ENCODE measurements at regions not wholly inside any gene's neighbourhood (a gene's known extent, or its start where the extent isn't known, plus 50 kb on each side); places are given as distances from the start of the nearest gene placed in this dataset.

GRCh38 chr4:95979961-95980876, 140.3 kb downstream of the PDHA2 start:
- no peak for TF ChIP-seq CTCF (IDR thresholded peaks at IDR 0.05; ENCODE audit: insufficient read depth, low read depth, low read length, missing control alignments)
- no peak overlapping the region for H3K4me3 ChIP-seq (ENCODE audit: low read length)
- no peak for DNase-seq (ENCODE audit: low read depth)

- DNase-seq (ENCODE audit: low read depth) = no peak
- no peak for TF ChIP-seq CTCF (IDR thresholded peaks at IDR 0.05; ENCODE audit: insufficient read depth, low read depth, low read length, missing control alignments)
- no peak overlapping the region for H3K4me3 ChIP-seq (ENCODE audit: low read length)
Measured at GRCh38 chr4:95980877-95981360, 141.0 kb downstream of the PDHA2 start.

DNA sequence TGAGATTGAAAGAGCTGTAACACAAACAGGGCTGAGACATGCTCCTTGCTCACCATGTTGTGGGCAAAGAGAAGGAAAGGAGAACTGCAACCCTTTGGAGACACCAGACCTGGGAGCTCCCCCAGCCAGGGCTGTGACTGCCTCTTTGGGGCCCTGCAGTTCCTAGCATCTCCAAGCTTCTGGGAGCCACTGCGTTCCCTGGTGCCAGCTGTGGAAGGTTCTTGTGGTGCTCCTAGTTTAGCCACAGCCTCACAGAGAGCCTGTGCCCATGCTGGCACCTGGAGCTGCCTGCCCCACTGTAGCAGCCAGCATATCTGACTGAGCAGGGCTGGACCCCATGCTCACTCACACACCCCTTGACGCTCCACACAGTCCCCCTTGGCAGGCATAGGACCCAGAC, 141.7 kb downstream of the PDHA2 start:
- H3K4me3 ChIP-seq (ENCODE audit: low read length) = no peak overlapping the region
- DNase-seq (ENCODE audit: low read depth) = no peak
- TF ChIP-seq CTCF (IDR thresholded peaks at IDR 0.05; ENCODE audit: insufficient read depth, low read depth, low read length, missing control alignments) = no peak

DNA sequence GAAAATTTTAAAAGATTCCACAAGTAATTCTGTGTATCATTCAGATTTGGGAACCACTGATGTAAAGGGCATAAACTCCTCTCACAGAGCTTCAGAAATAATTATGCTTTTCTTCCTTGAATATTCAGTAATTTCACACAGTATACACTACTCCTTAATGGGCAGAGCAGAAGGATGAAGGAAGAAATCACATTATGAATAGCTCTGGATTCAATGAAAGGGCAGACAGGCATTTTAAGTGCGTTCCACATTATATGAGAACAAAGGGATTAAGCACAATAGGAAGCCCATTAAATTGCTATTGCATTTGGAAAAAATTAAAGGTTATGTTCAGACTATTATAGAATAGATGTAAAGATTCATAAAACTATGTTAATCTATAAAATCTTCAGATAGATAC, 142.6 kb downstream of the PDHA2 start:
- DNase-seq (ENCODE audit: low read depth) = no peak
- H3K4me3 ChIP-seq (ENCODE audit: low read length) = no peak overlapping the region
- TF ChIP-seq CTCF (IDR thresholded peaks at IDR 0.05; ENCODE audit: insufficient read depth, low read depth, low read length, missing control alignments) = no peak

- no peak for TF ChIP-seq CTCF (IDR thresholded peaks at IDR 0.05; ENCODE audit: insufficient read depth, low read depth, low read length, missing control alignments)
- no peak for DNase-seq (ENCODE audit: low read depth)
- no peak overlapping the region for H3K4me3 ChIP-seq (ENCODE audit: low read length)
Measured at GRCh38 chr4:95984081-95984480, 144.2 kb downstream of the PDHA2 start.

DNA sequence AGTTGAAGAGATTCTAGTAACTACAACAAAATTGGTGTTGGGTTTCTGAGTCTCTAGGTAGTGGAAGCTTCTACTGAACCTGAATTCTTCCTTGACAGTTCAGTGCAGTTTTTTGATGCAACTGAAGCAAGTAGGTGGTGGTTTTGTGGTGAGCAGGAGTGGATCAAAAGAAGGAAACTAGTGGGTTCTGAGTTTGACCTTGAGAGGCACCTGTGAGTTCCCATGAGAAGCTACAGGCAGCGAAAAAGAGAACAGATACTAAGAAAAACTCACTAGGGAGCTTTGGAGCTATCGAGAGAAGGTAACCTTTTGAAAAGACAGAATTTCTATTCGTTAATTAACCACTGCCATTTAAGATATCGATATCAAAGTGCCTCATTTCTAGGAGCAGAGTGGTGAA, 145.2 kb downstream of the PDHA2 start:
- no peak for DNase-seq (ENCODE audit: low read depth)
- no peak for TF ChIP-seq CTCF (IDR thresholded peaks at IDR 0.05; ENCODE audit: insufficient read depth, low read depth, low read length, missing control alignments)
- H3K4me3 ChIP-seq (ENCODE audit: low read length) = no peak overlapping the region

Data from epithelial cell of esophagus (primary cell).